ENCODE measurements at regions not wholly inside any gene's neighbourhood (a gene's known extent, or its start where the extent isn't known, plus 50 kb on each side); places are given as distances from the start of the nearest gene placed in this dataset.

GRCh38 chr4:97477974-97478373, 665.3 kb downstream of the STPG2 start:
- no peak overlapping the region for H3K4me3 ChIP-seq (ENCODE audit: low read depth, low read length)
- no peak for TF ChIP-seq CTCF (conservative IDR thresholded peaks at IDR 0.05; ENCODE audit: low read depth, low read length)
- no peak for DNase-seq (ENCODE audit: low read depth)

GRCh38 chr4:97479388-97479787, 663.9 kb downstream of the STPG2 start:
- no peak overlapping the region for H3K4me3 ChIP-seq (ENCODE audit: low read depth, low read length)
- DNase-seq (ENCODE audit: low read depth): no peak
- no peak for TF ChIP-seq CTCF (conservative IDR thresholded peaks at IDR 0.05; ENCODE audit: low read depth, low read length)

- TF ChIP-seq CTCF (conservative IDR thresholded peaks at IDR 0.05; ENCODE audit: low read depth, low read length): no peak
- DNase-seq (ENCODE audit: low read depth): no peak
- H3K4me3 ChIP-seq (ENCODE audit: low read depth, low read length): no peak overlapping the region
Measured at GRCh38 chr4:97491856-97492255, 651.4 kb downstream of the STPG2 start.

GRCh38 chr4:97493815-97494518, 649.3 kb downstream of the STPG2 start:
- no peak for DNase-seq (ENCODE audit: low read depth)
- no peak overlapping the region for H3K4me3 ChIP-seq (ENCODE audit: low read depth, low read length)
- TF ChIP-seq CTCF (conservative IDR thresholded peaks at IDR 0.05; ENCODE audit: low read depth, low read length): no peak

- no peak for TF ChIP-seq CTCF (conservative IDR thresholded peaks at IDR 0.05; ENCODE audit: low read depth, low read length)
- H3K4me3 ChIP-seq (ENCODE audit: low read depth, low read length): no peak overlapping the region
- DNase-seq (ENCODE audit: low read depth): peak; percentile 9
Measured at GRCh38 chr4:97496298-97496873, 646.9 kb downstream of the STPG2 start.

- peak; percentile 88 for DNase-seq (ENCODE audit: low read depth)
- TF ChIP-seq CTCF (conservative IDR thresholded peaks at IDR 0.05; ENCODE audit: low read depth, low read length): no peak
- H3K4me3 ChIP-seq (ENCODE audit: low read depth, low read length): no peak overlapping the region
Measured at GRCh38 chr4:97498875-97499274, 644.4 kb downstream of the STPG2 start.

- no peak overlapping the region for H3K4me3 ChIP-seq (ENCODE audit: low read depth, low read length)
- no peak for TF ChIP-seq CTCF (conservative IDR thresholded peaks at IDR 0.05; ENCODE audit: low read depth, low read length)
- DNase-seq (ENCODE audit: low read depth): no peak
Measured at GRCh38 chr4:97500423-97500822, 642.9 kb downstream of the STPG2 start.
